NCI-H2107 treated with DMSO at 0.1 percent for 48 hours (cell line): ENCODE measurements at regions not wholly inside any gene's neighbourhood (a gene's known extent, or its start where the extent isn't known, plus 50 kb on each side); places are given as distances from the start of the nearest gene placed in this dataset.
A peak's percentile ranks its signal among the peaks of the same experiment; 100 is the strongest.
"Not testable (repeated sequence)": the region's sequence is repeated elsewhere in the genome, so short reads cannot be mapped to it uniquely, and the experiment has no call there.

Experiments
- DNase-seq: peaks from one replicate; lab custom pipeline; 2025; ENCODE audit not compliant: unreplicated experiment; lab: John Stamatoyannopoulos, UW

DNA sequence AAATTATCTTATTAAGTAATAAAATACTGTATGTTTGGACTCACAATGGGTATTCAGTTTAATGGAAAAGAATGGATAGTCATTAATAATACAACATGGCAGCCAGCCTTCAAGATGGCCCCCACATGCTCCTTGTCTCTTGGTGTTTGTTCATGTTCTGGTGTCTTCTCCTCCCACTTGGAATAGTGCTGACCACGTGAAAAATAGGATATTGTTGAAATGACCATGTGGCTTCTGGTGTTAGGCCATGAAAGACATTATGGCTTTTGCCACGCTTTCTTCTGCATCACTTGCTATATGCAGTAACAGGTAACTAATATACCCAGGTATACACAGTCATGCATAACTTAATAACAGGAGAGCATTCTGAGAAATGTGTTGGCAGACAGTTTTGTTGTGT lies 341.0 kb downstream of the KCNJ2 start:
- no peak for DNase-seq

DNA sequence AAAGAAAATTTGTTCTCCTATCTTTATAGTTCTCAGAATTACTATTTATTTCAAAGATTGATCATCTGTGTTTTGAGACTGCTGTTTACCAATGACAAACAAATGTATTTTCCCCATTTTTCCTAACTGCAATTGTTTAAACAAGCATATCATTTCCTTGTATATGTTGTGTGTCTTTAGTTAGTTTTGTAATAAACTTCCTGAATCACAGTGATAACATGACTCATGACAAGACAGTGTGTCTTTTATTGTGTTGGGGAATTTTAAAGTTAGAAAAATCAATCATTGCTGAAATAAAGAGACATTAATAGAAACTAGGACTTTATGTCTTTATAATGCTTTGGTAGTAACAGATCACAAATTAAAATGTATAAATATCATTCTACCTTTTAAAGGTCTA lies 348.5 kb downstream of the KCNJ2 start:
- no peak for DNase-seq

DNA sequence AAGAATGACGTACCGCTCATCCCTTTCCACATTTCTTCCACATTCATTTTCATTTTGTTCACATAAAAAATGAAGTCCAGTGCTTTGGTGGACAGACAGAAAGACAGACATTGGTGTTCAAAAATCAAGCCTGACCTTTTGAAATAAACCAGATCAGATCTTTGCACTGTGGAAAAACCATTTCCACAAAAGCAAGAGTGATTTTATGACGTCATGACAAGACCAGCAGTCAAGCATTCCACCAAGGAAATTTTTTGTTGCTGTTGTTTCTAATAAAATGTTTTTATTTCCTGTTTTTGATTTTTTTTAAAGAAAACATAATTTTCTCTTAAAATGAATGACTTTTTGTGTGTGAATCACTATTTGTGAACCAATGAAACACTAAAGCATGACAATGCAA lies 350.0 kb downstream of the KCNJ2 start:
- DNase-seq: no peak

DNA sequence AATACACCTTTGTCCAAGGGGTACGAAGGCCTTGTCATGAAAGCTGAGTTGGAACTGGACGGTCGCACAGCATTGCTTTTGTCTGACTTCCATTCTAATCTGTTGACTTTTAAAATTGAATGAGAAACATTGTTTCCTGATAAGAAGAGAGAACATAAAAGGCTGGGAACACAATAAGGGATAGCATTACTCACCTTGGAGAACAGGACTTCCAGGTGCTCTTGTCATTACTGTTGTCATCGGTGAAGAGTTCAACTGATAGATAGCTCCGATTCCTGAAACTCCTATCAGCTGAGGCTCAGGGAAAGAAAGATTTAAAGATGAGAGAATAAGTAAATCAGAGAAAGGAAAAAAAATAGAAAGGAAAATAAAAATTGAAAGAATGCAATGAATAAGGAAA lies 351.1 kb downstream of the KCNJ2 start:
- no peak for DNase-seq

DNA sequence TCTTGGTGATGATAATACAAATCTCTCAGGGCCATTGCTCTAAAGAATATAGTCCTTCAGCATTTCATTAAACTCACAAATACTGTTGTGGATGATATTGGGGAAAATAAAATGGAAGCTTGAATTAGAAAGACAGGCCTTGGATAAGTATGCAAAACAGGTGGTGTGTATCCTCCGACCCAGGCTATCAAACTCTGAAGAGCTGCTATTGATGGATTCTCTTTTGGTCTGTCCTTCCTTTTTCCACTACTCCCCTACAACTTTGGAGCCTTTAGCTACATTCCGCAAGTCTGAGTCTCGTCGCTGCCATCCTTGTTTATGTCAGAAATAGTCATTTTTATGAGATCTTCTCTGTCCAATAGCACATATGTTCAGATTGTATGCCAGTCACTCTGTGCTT lies 351.6 kb downstream of the KCNJ2 start:
- DNase-seq: no peak

DNA sequence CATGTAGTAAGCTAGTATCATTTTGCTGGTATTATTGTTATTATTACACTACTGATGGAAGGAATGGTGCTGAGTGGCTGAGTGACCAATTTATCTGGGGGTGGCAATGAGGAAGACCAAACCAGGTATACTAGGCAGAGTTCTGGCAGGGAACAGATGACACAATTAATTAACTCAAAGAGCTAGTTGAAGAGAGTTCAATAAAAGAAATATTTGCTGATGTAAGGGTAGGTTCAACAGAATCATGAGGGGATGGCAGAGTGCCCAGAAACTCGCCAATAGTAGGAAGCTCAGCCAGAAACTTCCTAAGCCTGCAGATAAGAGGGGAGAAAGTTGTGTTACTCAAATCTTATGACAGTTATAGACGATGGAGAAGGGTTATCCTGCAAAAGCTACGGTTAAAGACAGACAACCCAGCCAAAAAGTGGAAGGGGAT lies 352.5 kb downstream of the KCNJ2 start:
- DNase-seq: no peak

DNA sequence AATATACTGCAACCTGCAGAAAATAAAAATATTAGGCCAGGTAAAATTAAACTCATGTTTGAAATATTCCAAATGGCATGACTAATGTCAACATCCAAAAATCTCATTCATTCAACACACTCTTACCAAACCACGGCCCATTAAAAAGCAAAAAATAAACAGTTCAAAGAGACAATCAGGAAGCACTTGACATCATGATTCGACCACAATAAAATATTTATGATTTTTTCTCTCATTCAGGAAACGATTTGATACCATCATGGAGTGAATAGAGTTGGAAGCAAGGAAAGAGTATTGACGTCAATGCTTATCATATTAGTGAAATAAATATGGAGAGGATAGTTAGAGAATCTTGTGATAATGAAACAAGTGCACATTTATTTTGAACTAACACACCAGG lies 354.1 kb downstream of the KCNJ2 start:
- DNase-seq: no peak

DNA sequence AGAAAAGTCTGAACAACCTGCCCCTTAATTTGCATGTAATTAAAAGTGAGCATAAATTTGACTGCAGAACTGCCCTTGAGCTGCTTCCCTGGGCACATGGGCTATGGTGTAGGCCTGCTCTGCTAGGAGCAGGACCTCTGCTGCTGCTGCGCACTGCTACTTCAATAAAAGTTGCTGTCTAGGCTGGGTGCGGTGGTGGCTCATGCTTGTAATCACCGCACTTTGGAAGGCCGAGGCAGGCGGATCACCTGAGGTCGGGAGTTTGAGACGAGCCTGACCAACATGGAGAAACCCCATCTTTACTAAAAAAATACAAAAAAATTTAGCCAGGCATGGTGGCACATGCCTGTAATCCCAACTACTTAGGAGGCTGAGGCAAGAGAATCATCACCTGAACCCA lies 355.7 kb downstream of the KCNJ2 start:
- DNase-seq: not testable (repeated sequence)

DNA sequence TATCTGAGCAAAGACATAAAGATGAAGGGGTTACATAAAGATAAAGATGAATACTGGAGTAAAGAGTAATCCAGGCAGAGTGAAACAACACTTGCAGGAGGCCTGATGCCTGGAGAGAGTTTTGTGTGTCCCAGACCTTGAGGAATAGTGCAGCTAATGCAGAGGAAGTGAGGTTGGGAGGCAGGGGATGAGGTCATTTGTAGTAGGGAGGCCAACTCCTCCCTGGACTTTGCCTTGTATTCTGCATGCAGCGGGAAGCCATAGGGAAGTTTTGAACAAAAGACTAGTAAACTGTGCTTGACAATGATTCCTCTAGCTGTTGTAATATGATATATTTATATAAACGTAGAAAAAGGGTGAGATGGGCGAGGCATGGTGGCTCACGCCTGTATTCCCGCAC lies 356.6 kb downstream of the KCNJ2 start:
- DNase-seq: peak; percentile 10

DNA sequence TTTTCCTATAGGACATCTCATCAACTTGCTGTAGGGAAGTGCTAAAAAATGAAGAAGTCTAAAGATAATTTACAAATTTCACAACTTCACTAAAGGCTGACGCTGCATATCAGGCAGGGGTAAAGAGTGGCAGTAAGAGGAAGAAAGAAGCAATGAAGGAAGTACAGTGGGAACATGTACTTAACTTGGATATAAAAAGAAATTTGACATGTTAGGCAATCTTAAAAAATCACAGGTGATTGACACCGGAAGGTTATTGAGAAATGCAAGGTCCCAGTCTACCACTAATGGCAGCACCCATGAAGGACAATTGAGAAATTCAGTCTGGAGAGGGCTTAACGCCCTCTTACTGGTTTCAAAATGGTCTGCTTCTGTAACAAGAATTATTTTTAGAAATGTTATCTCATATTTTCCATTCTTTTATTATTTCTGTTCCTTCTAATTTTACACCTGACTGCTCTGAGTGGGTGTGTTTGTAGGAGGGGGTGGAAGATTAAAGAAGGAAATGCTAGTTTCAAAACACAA lies 358.1 kb downstream of the KCNJ2 start:
- DNase-seq: no peak

DNA sequence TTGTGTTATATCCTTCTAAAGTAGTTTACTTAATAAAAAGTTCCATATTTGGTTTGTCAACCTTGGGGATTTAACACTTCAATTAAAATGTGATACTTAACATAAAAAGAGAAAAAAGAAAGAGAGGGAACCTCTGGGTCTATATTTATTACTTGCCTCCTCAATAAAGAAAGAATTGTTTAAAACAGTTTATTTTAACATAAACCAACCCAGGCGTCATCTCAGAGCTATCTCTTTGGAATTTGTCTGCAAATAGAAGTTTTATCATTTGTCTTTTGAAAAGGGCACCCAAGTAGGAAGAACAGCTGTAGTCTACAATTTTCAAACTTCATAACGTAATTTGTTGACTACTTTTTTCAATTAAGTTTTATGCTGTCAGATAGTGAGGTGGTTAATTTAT lies 364.1 kb downstream of the KCNJ2 start:
- no peak for DNase-seq

DNA sequence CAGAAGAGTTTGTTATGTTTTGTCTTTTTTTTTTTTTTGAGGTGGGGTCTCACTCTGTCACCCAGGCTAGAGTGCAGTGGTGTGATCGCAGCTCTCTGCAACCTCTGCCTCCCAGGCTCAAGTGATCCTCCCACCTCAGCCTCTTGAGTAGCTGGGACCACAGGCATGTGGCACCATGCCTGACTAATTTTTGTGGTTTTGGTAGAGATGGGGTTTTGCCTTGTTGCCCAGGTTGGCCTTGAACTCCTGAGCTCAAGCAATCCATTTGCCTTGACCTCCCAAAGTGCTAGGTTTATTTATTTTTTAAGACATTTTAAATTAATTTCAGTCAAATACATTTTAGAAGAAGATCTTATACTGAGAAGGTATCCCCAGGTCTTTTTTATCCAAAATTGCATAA lies 366.7 kb downstream of the KCNJ2 start:
- DNase-seq: no peak

DNA sequence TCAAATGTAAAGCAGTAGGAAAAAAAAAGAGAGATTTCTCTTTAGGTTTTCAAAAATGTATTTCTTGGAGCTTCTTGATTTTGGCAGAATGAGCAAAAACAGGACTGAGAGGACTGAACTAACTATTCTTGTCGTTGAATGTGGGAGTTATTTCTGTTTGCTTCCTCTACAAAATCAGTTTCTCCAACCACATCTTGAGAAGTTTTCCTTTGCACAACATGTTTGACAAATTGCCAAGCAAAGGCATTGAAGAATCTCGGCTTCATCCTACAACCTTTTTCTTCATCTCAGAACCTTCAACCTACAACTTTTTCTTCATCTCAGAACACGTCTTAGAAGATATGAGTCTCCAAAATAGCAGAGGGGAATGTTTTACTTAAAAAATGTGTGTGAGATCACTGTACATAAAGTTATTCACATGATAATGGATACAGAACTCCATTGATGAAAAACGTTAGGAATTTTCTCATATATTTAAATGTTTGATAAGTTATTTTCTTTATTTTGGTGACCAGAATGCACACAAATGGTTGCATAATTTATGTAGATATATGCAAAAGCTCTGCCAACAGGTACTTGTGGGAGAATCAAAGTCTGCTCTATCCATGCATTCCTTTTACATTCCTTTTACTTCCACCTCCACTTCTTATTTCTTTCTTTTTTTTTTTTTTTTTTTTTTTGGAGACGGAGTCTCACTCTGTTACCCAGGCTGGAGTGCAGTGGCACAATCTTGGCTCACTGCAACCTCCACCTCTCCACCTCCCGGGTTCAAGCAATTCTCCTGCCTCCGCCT lies 370.0 kb downstream of the KCNJ2 start:
- DNase-seq: no peak

DNA sequence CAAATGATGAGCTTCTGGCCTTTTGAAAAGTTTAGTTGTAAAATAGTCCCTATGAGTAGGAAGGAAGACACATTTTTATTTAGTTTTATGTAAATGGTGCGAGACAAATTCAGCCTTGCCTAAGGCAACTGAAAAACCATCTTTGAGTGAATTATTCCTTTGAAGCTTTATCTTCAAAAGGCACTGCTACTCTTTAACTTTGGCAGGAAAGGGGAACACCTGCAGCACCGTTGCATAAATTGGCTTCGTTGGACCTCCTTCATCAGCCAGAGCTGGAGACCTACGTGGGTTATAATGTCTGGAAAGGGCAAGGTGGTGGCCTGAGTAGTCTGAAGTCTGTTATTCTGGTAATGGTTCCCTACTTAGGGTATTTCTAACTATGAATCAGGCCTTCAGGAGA lies 373.5 kb downstream of the KCNJ2 start:
- no peak for DNase-seq

DNA sequence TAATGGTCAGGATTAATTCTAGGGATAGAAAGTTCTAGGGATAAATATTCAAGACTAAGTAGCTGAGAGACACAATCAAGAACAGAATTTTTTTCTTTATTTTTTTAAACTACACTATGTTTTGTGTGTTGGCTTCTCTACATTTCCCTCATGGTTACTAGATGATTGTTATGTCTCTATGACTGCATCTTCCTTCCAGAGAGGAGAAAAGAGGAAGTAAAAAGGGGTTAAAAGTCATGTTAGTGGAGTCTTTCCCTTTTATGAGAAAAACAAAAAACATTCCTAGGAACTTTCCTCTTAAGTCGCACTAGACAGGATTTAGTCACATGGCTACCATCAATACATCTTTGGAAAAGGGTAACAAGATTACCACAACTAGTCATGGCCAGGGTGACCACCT lies 375.0 kb downstream of the KCNJ2 start:
- DNase-seq: no peak

DNA sequence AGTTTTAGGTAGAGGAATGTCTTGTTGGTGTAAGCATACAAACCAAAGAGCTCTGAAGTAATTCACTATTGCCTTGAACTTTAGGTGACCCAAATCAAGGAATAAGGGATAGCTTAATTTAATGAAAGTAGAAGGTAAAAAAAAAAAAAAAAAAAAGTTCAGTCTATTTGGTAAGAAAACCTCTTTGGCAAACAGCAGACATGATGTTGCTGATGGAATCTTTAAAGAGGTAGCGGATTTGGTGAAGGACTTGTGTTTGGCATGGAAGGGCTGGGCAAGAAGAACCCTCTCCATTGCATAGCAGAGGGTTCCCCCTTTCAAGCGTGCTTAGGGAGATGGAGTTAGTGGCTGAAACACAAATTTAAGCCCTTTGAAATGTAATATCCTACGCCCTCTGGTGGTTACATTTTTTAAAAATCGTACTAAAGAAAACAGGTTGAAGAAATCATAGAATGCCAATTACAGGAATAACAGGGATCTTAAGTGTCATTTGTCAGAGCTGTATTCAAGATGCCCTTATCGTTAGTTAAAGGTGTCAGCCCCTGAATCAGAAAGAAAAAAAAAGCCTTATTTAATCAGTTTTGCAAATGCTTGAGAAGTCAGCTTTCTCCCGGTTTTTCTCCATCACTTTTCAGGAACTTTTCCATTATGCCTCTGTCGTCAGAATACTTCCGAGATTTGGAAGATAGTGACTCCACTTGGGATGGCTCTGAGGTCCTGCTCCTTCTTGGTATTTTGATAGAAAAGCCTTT lies 383.1 kb downstream of the KCNJ2 start:
- peak; percentile 76 for DNase-seq

DNA sequence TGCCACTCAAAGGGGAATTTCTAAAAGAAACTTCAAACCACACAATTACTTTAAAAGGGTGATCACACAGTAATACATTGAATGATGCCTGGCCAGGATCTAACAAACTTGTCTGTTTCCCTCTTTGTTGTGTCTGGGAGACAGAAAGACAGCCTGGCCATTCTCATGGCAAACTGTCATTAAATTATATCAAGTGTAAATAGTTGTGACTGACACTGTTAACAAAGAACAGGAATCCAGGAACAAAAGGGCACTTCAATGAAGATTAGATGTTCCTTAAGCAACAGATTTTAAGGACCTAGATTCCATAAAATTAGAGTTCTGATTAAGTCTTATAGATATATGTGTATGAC lies 383.6 kb downstream of the KCNJ2 start:
- peak; percentile 1 for DNase-seq

DNA sequence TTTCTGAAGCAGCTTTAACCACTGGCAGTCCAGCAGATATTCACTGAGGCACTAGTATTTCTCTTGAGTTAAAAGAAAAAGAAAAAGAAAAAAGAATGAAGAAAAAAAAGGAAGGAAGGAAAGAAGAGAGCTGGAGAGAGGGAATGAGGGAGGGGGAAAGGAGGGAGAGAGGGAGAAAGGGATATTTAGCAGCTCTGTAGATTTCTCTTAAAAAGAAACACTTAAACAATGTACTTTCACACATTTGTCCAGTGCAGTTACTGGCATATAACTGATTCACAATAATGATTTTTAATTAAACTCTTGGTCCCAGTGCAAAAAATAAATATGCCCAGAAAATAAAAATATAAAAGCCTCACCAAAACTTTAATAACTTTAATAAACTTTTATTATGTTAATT lies 386.4 kb downstream of the KCNJ2 start:
- DNase-seq: no peak

DNA sequence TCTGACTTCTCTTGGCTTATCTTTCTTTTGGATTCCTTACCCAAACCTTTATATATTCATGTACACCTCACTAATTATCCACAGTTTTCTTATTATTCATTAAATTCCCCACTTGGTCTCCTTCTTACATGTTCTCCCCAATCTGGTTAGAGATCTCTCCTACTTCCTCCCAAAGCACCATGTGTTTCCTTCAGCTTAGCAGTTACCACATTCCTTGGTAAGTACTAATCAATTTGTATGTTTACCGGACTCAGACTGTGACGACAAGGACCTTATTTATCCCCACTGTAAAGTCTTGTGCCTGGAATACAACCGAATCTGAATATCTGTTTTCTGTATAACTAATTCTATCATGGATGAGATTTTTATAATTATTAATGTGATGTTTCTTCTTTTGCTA lies 389.5 kb downstream of the KCNJ2 start:
- DNase-seq: no peak

DNA sequence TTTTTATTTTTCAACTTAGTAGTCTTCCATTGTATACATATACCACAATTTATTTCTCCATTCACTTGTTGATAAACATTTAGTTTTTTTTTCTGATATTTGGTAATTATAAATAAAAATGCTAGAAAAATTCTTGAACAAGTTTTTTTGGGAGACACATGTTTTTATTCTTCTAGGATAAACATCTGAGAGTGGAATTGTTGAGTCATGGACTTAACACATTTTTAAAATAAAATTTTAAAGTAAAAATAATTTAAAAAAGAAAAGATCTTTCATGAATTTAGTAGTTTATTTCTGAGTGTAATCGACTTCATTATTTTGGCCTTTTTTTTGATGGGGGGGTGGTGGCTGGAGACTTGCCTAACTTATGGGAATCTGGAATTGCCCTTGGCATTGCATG lies 391.1 kb downstream of the KCNJ2 start:
- DNase-seq: no peak

DNA sequence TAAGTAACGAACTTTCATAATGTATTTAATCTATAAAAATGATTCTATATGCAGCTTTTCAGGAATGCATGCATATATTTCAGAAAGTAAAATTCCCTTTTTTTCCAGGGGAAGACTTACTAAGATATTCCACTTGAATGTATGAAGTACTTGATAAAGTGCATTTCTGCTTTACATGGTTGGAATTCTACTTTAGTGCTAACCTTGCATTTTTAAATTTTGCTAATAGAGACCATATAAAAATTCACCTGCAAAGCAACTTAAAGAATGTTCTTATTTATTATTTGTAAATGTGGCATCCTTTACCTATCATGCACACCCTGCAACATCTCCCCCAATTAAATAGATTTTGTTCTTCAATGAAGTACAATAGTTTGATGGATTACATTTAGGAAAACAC lies 392.8 kb downstream of the KCNJ2 start:
- no peak for DNase-seq

DNA sequence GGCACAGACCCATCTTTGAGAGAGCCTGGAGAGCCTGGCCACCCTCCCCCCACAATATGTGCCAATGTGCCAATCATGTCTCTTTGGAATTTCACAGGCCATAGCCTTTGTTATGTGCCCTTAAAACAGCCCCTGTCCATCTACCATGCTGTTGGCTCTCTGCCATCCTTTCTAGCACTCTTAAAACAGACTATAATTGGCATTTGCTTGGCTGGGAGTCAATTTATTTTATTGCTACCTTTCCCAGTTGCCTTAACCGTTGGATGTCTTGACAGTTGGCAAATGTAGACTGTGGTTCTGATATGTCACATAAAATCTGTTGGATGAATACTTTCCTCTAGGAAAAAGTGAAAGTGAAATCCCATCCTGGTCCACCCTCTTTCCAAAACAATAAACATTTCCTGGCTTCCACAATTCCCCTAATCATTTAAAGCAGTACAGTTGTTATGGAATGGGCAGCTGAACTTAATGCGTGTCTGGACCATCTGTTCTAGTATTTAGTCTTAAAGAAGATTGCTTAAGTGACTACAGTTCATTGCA lies 394.0 kb downstream of the KCNJ2 start:
- peak; percentile 40 for DNase-seq
